ENCODE measurements at regions not wholly inside any gene's neighbourhood (a gene's known extent, or its start where the extent isn't known, plus 50 kb on each side); places are given as distances from the start of the nearest gene placed in this dataset.

DNA sequence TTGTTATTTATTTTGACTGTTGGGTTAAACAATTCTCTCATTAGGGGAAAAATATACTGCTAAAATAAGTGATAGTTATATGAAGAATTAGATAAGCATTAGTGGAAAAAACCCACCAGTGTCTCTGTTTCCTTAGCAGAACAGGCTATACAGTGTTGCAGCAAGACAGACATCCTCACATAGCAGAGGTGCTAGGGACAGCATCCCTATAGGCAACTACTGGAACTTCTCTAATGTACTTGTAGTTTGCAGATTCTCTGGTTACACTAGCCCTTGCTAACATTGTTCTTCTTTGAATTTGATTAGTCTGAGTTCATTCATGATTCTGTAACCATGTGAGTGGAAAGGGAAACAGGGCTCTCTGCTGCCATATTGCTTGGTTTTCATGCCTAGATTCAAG is 661.8 kb upstream of the RGMB start:
- ATAC-seq (no peak), DNase-seq (ENCODE audit: low read depth, low spot score) (no peak)
- TF ChIP-seq POLR2AphosphoS5 (IDR thresholded peaks at IDR 0.05; ENCODE audit: low read depth, low read length): no peak
- TF ChIP-seq REST (IDR thresholded peaks at IDR 0.05; ENCODE audit: insufficient read depth in 1 of 2, low read depth in 2 of 2, low read length in 1 of 2): no peak
- no peak for TF ChIP-seq SIN3A (IDR thresholded peaks at IDR 0.05; ENCODE audit: borderline replicate concordance, insufficient read depth, low read depth, low read length)
- TF ChIP-seq TCF7L2 (IDR thresholded peaks at IDR 0.05; ENCODE audit: low read depth, low read length): no peak
- TF ChIP-seq, protein P1, sequence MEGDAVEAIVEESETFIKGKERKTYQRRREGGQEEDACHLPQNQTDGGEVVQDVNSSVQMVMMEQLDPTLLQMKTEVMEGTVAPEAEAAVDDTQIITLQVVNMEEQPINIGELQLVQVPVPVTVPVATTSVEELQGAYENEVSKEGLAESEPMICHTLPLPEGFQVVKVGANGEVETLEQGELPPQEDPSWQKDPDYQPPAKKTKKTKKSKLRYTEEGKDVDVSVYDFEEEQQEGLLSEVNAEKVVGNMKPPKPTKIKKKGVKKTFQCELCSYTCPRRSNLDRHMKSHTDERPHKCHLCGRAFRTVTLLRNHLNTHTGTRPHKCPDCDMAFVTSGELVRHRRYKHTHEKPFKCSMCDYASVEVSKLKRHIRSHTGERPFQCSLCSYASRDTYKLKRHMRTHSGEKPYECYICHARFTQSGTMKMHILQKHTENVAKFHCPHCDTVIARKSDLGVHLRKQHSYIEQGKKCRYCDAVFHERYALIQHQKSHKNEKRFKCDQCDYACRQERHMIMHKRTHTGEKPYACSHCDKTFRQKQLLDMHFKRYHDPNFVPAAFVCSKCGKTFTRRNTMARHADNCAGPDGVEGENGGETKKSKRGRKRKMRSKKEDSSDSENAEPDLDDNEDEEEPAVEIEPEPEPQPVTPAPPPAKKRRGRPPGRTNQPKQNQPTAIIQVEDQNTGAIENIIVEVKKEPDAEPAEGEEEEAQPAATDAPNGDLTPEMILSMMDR (IDR thresholded peaks at IDR 0.05): no peak
- in situ Hi-C loops (cut with HindIII; ENCODE audit: low pct_unique_long_range_greater_than_20kb, low sequenced_read_pairs): no loop called here
- POLR2A ChIA-PET: no interaction called here
- intact Hi-C loops (cut with micrococcal nuclease; ENCODE audit: unreplicated experiment): no loop called here
- Histone ChIP-seq H3K4me3 (ENCODE audit: low read depth in 2 of 2, low read length in 2 of 2) (no peak overlapping the region), H3K4me1 (ENCODE audit: control insufficient read depth, insufficient read depth, low read length) (no peaks in the 10 kb centered on the region), H3K27me3 (ENCODE audit: control insufficient read depth, insufficient read depth, low read length) (no peaks in the 10 kb centered on the region), H3K27ac (ENCODE audit: low read length) (no peak overlapping the region), H3K36me3 (ENCODE audit: control insufficient read depth, insufficient read depth, low read length) (no peaks in the 10 kb centered on the region), H3K9me3 (ENCODE audit: control insufficient read depth, insufficient read depth, low read depth, low read length) (no peaks in the 10 kb centered on the region)
- CTCF ChIA-PET: no interaction called here
- no TSS peak for BruUV-seq (replicated peaks)

DNA sequence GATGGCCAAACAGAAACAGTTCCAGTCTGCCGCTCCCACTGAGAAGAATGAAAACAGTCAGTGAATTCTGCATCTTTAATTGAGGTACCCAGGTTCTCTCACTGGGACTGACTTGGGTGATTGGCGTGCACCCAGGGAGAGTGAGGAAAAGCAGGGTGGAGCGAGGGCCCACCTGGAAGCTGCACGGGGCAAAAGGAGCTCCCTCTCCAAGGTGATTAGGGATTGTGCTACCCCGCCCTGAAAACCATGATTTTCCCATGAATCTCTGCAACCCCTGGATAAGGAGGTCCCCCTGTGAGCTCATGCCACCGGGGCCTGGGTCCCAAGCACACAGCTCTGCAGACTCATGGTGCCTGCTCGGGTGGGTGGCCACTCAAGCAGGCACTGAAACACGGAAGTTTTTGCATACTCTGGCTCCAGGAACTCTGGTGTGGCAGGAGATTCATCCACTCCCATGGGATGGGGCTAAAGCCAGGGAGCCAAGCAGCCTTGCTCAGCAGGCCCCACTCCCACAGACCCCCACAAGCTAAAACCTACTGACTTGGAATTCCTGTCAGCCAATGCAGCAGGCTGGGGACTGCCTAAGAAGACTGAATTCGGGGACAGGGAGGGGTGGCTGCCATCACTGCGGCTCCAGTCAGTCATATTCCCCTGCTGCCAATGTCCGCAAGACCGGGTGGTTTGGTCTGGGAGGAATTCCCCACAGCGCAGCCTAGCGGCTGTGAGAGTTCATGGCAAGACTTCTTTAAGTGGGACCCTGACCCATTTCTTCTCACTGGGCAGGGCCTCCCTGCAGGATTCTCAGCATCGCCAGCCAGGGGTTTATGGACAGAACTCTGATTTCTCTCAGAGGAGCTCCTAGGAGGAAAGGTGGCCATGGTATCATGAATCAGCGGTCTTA is 652.2 kb upstream of the RGMB start:
- no TSS peak for BruUV-seq (replicated peaks)
- no peak overlapping the region for H3K4me3 ChIP-seq (ENCODE audit: low read depth in 2 of 2, low read length in 2 of 2)
- CTCF ChIA-PET: no interaction called here
- ATAC-seq: no peak
- TF ChIP-seq POLR2AphosphoS5 (IDR thresholded peaks at IDR 0.05; ENCODE audit: low read depth, low read length) (no peak), SIN3A (IDR thresholded peaks at IDR 0.05; ENCODE audit: borderline replicate concordance, insufficient read depth, low read depth, low read length) (no peak), REST (IDR thresholded peaks at IDR 0.05; ENCODE audit: insufficient read depth in 1 of 2, low read depth in 2 of 2, low read length in 1 of 2) (no peak), TCF7L2 (IDR thresholded peaks at IDR 0.05; ENCODE audit: low read depth, low read length) (no peak)
- TF ChIP-seq, protein P1 (IDR thresholded peaks at IDR 0.05): no peak
- no peaks in the 10 kb centered on the region for H3K36me3 ChIP-seq (ENCODE audit: control insufficient read depth, insufficient read depth, low read length)
- in situ Hi-C loops (cut with HindIII; ENCODE audit: low pct_unique_long_range_greater_than_20kb, low sequenced_read_pairs): no loop called here
- no peak overlapping the region for H3K27ac ChIP-seq (ENCODE audit: low read length)
- H3K4me1 ChIP-seq (ENCODE audit: control insufficient read depth, insufficient read depth, low read length): no peaks in the 10 kb centered on the region
- no peaks in the 10 kb centered on the region for H3K9me3 ChIP-seq (ENCODE audit: control insufficient read depth, insufficient read depth, low read depth, low read length)
- POLR2A ChIA-PET: no interaction called here
- H3K27me3 ChIP-seq (ENCODE audit: control insufficient read depth, insufficient read depth, low read length): no peaks in the 10 kb centered on the region
- intact Hi-C loops (cut with micrococcal nuclease; ENCODE audit: unreplicated experiment): no loop called here
- no peak for DNase-seq (ENCODE audit: low read depth, low spot score)
